ENCODE measurements at regions not wholly inside any gene's neighbourhood (a gene's known extent, or its start where the extent isn't known, plus 50 kb on each side); places are given as distances from the start of the nearest gene placed in this dataset.

GRCh38 chr7:35501681-35502080 is 193.3 kb downstream of the HERPUD2 start:
- ChIA-PET CTCF (ENCODE audit: low intra/inter-chr PET ratio) (no interaction called here), POLR2A (interaction anchor here (0.7 kb wide), 1 partner anchor 86 kb away, joined by 3 read pairs; no protein-coding TSS in a partner anchor)
- Histone ChIP-seq H3K79me2 (ENCODE audit: control insufficient read depth, insufficient read depth, low read length) (no peaks in the 10 kb centered on the region), H3K27ac (ENCODE audit: extremely low read depth, low read depth, low read length) (no peak overlapping the region), H2AFZ (ENCODE audit: low read depth, low read length) (no peak overlapping the region), H3K4me1 (replicated peaks in 1 of 2; ENCODE audit: control insufficient read depth in 2 of 2, insufficient read depth in 2 of 2, low read length in 2 of 2) (no peaks in the 10 kb centered on the region), H4K20me1 (replicated peaks; ENCODE audit: control insufficient read depth, insufficient read depth, low read length) (no peaks in the 10 kb centered on the region), H3K9me3 (replicated peaks; ENCODE audit: control insufficient read depth, insufficient read depth, low read depth, low read length) (no peaks in the 10 kb centered on the region), H3K27me3 (ENCODE audit: control insufficient read depth in 2 of 2, insufficient read depth in 2 of 2, low read length in 2 of 2) (0 out of 5 replicates have a peak, but pooled peaks cover 0 to 6% of the 10 kb centered on the region in 2 experiments), H3K9ac (ENCODE audit: insufficient read depth in 1 of 2, low read depth in 2 of 2, low read length in 2 of 2) (no peak overlapping the region), H3K36me3 (ENCODE audit: control insufficient read depth, insufficient read depth, low read length) (no peaks in the 10 kb centered on the region), H3K4me3 (no peak overlapping the region), H3K9me1 (ENCODE audit: control insufficient read depth, insufficient read depth, low read length) (no peaks in the 10 kb centered on the region), H3K4me2 (ENCODE audit: insufficient read depth, low read length) (no peak overlapping the region)
- BruUV-seq (replicated peaks) = no TSS peak
- DNase-seq (ENCODE audit: extremely low read depth in 1 of 4, low spot score in 3 of 4) (no peak), ATAC-seq (no peak), FAIRE-seq (no peak)
- TF ChIP-seq FOXM1 (IDR thresholded peaks at IDR 0.05; ENCODE audit: low read depth) = no peak
- TF ChIP-seq FOXM1 (CRISPR knock-in tag; IDR thresholded peaks at IDR 0.05; ENCODE audit: low read depth) = no peak
- in situ Hi-C loops (cut with MboI) = no loop called here
- intact Hi-C loops (cut with micrococcal nuclease) = no loop called here
- 2% methylated on average over 3 of the region's 3 CpGs for WGBS (ENCODE audit: insufficient coverage, low coverage, missing lambda C conversion rate)

- FAIRE-seq (no peak), ATAC-seq (no peak), DNase-seq (ENCODE audit: extremely low read depth in 1 of 4, low spot score in 3 of 4) (no peak)
- 0% methylated on average over 5 of the region's 5 CpGs for WGBS (ENCODE audit: insufficient coverage, low coverage, missing lambda C conversion rate)
- no peaks in the 10 kb centered on the region for H3K79me2 ChIP-seq (ENCODE audit: control insufficient read depth, insufficient read depth, low read length)
- no peaks in the 10 kb centered on the region for H3K4me1 ChIP-seq (replicated peaks in 1 of 2; ENCODE audit: control insufficient read depth in 2 of 2, insufficient read depth in 2 of 2, low read length in 2 of 2)
- no peaks in the 10 kb centered on the region for H4K20me1 ChIP-seq (replicated peaks; ENCODE audit: control insufficient read depth, insufficient read depth, low read length)
- H3K9me3 ChIP-seq (replicated peaks; ENCODE audit: control insufficient read depth, insufficient read depth, low read depth, low read length) = no peaks in the 10 kb centered on the region
- in situ Hi-C loops (cut with MboI) (no loop called here), intact Hi-C loops (cut with micrococcal nuclease) (no loop called here)
- H3K9me1 ChIP-seq (ENCODE audit: control insufficient read depth, insufficient read depth, low read length) = no peaks in the 10 kb centered on the region
- H2AFZ ChIP-seq (ENCODE audit: low read depth, low read length) = no peak overlapping the region
- POLR2A ChIA-PET = no interaction called here
- CTCF ChIA-PET (ENCODE audit: low intra/inter-chr PET ratio) = no interaction called here
- H3K27me3 ChIP-seq (ENCODE audit: control insufficient read depth in 2 of 2, insufficient read depth in 2 of 2, low read length in 2 of 2) = 0 out of 5 replicates have a peak, but pooled peaks cover 0 to 6% of the 10 kb centered on the region in 2 experiments
- H3K9ac ChIP-seq (ENCODE audit: insufficient read depth in 1 of 2, low read depth in 2 of 2, low read length in 2 of 2) = no peak overlapping the region
- no peaks in the 10 kb centered on the region for H3K36me3 ChIP-seq (ENCODE audit: control insufficient read depth, insufficient read depth, low read length)
- H3K4me2 ChIP-seq (ENCODE audit: insufficient read depth, low read length) = no peak overlapping the region
- BruUV-seq (replicated peaks) = no TSS peak
- no peak for TF ChIP-seq ZNF121 (CRISPR knock-in tag; conservative IDR thresholded peaks at IDR 0.05)
- no peak for TF ChIP-seq SREBF2 (CRISPR knock-in tag; IDR thresholded peaks at IDR 0.05)
- TF ChIP-seq, protein P1, sequence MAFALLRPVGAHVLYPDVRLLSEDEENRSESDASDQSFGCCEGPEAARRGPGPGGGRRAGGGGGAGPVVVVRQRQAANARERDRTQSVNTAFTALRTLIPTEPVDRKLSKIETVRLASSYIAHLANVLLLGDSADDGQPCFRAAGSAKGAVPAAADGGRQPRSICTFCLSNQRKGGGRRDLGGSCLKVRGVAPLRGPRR (CRISPR knock-in tag; IDR thresholded peaks at IDR 0.05) = no peak
- no peak for TF ChIP-seq ZFP1 (CRISPR knock-in tag; IDR thresholded peaks at IDR 0.05)
- TF ChIP-seq, protein P2, sequence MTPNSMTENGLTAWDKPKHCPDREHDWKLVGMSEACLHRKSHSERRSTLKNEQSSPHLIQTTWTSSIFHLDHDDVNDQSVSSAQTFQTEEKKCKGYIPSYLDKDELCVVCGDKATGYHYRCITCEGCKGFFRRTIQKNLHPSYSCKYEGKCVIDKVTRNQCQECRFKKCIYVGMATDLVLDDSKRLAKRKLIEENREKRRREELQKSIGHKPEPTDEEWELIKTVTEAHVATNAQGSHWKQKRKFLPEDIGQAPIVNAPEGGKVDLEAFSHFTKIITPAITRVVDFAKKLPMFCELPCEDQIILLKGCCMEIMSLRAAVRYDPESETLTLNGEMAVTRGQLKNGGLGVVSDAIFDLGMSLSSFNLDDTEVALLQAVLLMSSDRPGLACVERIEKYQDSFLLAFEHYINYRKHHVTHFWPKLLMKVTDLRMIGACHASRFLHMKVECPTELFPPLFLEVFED (CRISPR knock-in tag; conservative IDR thresholded peaks at IDR 0.05) = no peak
- no peak for TF ChIP-seq NELFE (IDR thresholded peaks at IDR 0.05; ENCODE audit: insufficient read depth, insufficient read length)
- no peak for TF ChIP-seq ARID1B (IDR thresholded peaks at IDR 0.05)
- TF ChIP-seq FOSL1 (tag; conservative IDR thresholded peaks at IDR 0.05) = no peak
- no peak for TF ChIP-seq PHB2 (IDR thresholded peaks at IDR 0.05; ENCODE audit: low read depth)
- no peak for TF ChIP-seq E2F5 (CRISPR knock-in tag; IDR thresholded peaks at IDR 0.05)
- TF ChIP-seq, protein P3, sequence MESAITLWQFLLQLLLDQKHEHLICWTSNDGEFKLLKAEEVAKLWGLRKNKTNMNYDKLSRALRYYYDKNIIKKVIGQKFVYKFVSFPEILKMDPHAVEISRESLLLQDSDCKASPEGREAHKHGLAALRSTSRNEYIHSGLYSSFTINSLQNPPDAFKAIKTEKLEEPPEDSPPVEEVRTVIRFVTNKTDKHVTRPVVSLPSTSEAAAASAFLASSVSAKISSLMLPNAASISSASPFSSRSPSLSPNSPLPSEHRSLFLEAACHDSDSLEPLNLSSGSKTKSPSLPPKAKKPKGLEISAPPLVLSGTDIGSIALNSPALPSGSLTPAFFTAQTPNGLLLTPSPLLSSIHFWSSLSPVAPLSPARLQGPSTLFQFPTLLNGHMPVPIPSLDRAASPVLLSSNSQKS (CRISPR knock-in tag; IDR thresholded peaks at IDR 0.05) = no peak
- TF ChIP-seq HDAC6 (IDR thresholded peaks at IDR 0.05; ENCODE audit: low read depth, low read length) = no peak
- no peak for TF ChIP-seq HEY1 (CRISPR knock-in tag; IDR thresholded peaks at IDR 0.05; ENCODE audit: borderline replicate concordance)
- H3K4me3 ChIP-seq = no peak overlapping the region
- H3K27ac ChIP-seq (ENCODE audit: extremely low read depth, low read depth, low read length) = no peak overlapping the region
Measured at GRCh38 chr7:35499226-35499625, 195.7 kb downstream of the HERPUD2 start.
